ENCODE measurements at regions not wholly inside any gene's neighbourhood (a gene's known extent, or its start where the extent isn't known, plus 50 kb on each side); places are given as distances from the start of the nearest gene placed in this dataset.

DNA sequence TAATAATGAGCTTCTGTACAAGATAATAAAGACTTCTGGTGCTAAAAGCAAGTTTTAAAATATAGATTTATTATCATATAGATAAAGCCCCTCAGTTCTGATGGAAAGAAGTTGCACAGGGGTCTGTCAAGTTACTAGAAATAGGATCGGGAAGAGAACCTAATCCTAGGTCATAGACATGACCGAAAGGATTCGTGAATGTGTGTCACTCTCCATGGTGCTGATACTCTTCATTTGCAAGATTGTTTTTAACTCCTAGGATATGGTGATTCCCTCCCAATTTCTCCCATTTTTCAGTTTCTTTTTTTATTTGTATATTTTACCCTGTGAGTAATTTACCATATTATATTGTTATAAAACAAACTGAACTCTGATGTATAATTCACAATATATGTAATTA lies 58.9 kb upstream of the CTNNA2 start:
- no peak overlapping the region for H3K27ac ChIP-seq
- no peaks in the 10 kb centered on the region for H3K36me3 ChIP-seq
- intact Hi-C loops (cut with DNase I) = no loop called here
- no peak overlapping the region for H3K4me3 ChIP-seq
- WGBS, 3 donors = 1 to 6% (median 3%) methylated on average over 3 of the region's 3 CpGs
- TF ChIP-seq, protein P1, sequence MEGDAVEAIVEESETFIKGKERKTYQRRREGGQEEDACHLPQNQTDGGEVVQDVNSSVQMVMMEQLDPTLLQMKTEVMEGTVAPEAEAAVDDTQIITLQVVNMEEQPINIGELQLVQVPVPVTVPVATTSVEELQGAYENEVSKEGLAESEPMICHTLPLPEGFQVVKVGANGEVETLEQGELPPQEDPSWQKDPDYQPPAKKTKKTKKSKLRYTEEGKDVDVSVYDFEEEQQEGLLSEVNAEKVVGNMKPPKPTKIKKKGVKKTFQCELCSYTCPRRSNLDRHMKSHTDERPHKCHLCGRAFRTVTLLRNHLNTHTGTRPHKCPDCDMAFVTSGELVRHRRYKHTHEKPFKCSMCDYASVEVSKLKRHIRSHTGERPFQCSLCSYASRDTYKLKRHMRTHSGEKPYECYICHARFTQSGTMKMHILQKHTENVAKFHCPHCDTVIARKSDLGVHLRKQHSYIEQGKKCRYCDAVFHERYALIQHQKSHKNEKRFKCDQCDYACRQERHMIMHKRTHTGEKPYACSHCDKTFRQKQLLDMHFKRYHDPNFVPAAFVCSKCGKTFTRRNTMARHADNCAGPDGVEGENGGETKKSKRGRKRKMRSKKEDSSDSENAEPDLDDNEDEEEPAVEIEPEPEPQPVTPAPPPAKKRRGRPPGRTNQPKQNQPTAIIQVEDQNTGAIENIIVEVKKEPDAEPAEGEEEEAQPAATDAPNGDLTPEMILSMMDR (IDR thresholded peaks at IDR 0.05) = no peak
- DNase-seq = no peak
- no peaks in the 10 kb centered on the region for H3K4me1 ChIP-seq (ENCODE audit: insufficient read depth)
- H3K9me3 ChIP-seq = no peaks in the 10 kb centered on the region
- H3K27me3 ChIP-seq = no peaks in the 10 kb centered on the region

DNA sequence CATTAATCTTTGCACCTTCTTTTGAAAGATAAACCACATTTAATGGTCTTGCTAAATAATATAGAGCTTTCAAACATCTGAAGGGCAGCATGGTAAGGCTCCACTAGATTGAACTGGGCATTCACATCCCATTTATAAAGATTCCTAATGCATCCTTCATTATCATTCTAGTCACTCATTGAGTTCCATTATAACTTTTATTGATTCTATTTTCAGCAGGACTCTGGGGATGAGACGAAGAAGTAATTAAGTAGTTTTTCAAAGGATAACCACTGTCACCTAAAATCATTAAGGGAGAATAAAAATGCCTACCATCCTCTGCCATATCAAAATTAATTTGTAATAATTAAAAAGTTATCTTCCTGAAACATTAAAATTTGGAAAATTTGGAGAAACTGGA lies 60.2 kb upstream of the CTNNA2 start:
- no peak overlapping the region for H3K27ac ChIP-seq
- no peaks in the 10 kb centered on the region for H3K4me1 ChIP-seq (ENCODE audit: insufficient read depth)
- TF ChIP-seq, protein P1 (IDR thresholded peaks at IDR 0.05) = no peak
- no peak for TF ChIP-seq EP300 (IDR thresholded peaks at IDR 0.05)
- TF ChIP-seq POLR2A (IDR thresholded peaks at IDR 0.05) = no peak
- no peaks in the 10 kb centered on the region for H3K36me3 ChIP-seq
- no peaks in the 10 kb centered on the region for H3K27me3 ChIP-seq
- no peak overlapping the region for H3K4me3 ChIP-seq
- no peak for DNase-seq
- intact Hi-C loops (cut with DNase I) = no loop called here
- no peaks in the 10 kb centered on the region for H3K9me3 ChIP-seq
- 67 to 78% (median 74%) methylated on average over 1 of the region's 1 CpG for WGBS, 3 donors

DNA sequence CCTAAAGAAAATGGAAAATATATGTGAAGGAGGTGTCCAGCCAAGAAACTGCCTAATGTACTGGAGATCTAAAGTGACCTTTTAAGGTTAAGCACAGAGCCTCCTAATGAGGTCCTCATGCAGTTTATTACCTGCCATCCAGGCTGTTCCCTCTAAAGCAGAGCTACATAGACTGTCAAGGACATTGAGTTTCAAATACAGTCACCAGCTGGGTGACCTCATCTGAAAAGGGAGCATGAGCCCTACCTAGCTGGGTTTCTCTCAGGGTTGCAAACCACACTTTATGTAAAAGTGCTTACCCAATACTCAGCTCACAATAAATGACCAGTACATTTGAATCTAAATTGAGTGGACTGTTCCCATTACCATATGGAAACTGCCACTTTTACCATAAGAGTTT lies 65.4 kb upstream of the CTNNA2 start:
- no peaks in the 10 kb centered on the region for H3K36me3 ChIP-seq
- no peaks in the 10 kb centered on the region for H3K27me3 ChIP-seq
- no peak overlapping the region for H3K4me3 ChIP-seq
- H3K27ac ChIP-seq = no peak overlapping the region
- TF ChIP-seq EP300 (IDR thresholded peaks at IDR 0.05) = no peak
- TF ChIP-seq, protein P1 (IDR thresholded peaks at IDR 0.05) = no peak
- TF ChIP-seq POLR2A (IDR thresholded peaks at IDR 0.05) = no peak
- H3K9me3 ChIP-seq = no peaks in the 10 kb centered on the region
- DNase-seq = no peak
- intact Hi-C loops (cut with DNase I) = no loop called here
- no peaks in the 10 kb centered on the region for H3K4me1 ChIP-seq (ENCODE audit: insufficient read depth)

DNA sequence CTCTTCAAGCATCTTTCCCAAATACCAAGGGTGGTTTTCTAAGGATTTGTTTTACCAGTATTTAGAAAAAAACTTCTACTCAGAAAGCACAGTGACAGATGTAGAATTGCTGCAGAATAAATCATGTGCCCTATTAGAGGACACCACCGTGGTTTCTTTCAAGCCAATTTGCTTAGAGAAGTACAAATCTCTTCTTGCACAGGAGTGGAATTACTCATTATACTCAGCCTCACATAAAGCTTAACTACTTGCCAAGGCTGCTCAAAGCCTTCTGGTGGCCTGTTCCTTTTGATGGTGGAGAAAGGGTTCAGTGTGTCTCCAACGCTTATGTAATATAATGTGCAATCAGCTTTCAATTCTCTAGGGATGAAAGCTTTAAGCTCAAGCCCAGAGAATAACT lies 66.5 kb upstream of the CTNNA2 start:
- TF ChIP-seq EP300 (IDR thresholded peaks at IDR 0.05) (no peak), POLR2A (IDR thresholded peaks at IDR 0.05) (no peak)
- TF ChIP-seq, protein P1 (IDR thresholded peaks at IDR 0.05) = no peak
- Histone ChIP-seq H3K4me3 (no peak overlapping the region), H3K4me1 (ENCODE audit: insufficient read depth) (no peaks in the 10 kb centered on the region), H3K27me3 (no peaks in the 10 kb centered on the region), H3K9me3 (no peaks in the 10 kb centered on the region), H3K36me3 (no peaks in the 10 kb centered on the region), H3K27ac (no peak overlapping the region)
- WGBS, 3 donors = 16 to 31% (median 29%) methylated on average over 2 of the region's 2 CpGs
- intact Hi-C loops (cut with DNase I) = no loop called here
- DNase-seq = no peak

All from ovary (tissue), 7 donors.